ENCODE measurements at regions not wholly inside any gene's neighbourhood (a gene's known extent, or its start where the extent isn't known, plus 50 kb on each side); places are given as distances from the start of the nearest gene placed in this dataset.

DNA sequence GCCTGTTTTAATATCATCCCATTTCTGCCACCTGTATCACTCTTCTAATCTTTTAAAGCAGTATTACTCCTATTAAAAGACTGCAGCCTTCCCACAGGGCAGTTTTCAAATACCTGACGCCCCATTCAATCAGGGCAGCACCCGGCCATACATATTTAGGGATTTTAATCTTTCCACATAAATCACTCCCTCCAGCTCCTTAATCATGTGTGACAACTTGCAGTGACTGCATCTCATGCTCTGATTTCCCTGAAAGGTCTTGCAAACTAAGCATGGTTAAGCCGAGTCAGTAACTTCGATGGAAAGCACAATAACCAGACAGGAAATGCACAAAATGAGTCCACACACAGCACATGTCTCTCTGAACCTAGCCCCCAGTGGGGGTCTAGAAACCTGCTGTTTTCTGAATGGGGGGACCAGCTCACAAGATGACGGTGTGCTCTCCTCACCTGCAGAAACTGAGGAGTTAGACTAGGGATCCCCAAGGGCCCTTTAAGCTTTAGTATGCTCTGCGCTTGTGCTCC is 116.9 kb upstream of the CREB1 start:
- H3K27ac ChIP-seq (ENCODE audit: low read length): no peak overlapping the region
- no peaks in the 10 kb centered on the region for H3K4me1 ChIP-seq (ENCODE audit: control insufficient read depth, insufficient read depth, low read length)
- TF ChIP-seq, protein P1, sequence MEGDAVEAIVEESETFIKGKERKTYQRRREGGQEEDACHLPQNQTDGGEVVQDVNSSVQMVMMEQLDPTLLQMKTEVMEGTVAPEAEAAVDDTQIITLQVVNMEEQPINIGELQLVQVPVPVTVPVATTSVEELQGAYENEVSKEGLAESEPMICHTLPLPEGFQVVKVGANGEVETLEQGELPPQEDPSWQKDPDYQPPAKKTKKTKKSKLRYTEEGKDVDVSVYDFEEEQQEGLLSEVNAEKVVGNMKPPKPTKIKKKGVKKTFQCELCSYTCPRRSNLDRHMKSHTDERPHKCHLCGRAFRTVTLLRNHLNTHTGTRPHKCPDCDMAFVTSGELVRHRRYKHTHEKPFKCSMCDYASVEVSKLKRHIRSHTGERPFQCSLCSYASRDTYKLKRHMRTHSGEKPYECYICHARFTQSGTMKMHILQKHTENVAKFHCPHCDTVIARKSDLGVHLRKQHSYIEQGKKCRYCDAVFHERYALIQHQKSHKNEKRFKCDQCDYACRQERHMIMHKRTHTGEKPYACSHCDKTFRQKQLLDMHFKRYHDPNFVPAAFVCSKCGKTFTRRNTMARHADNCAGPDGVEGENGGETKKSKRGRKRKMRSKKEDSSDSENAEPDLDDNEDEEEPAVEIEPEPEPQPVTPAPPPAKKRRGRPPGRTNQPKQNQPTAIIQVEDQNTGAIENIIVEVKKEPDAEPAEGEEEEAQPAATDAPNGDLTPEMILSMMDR (IDR thresholded peaks at IDR 0.05): no peak
- TF ChIP-seq SIN3A (IDR thresholded peaks at IDR 0.05; ENCODE audit: borderline replicate concordance, insufficient read depth, low read depth, low read length) (no peak), POLR2AphosphoS5 (IDR thresholded peaks at IDR 0.05; ENCODE audit: low read depth, low read length) (no peak), TCF7L2 (IDR thresholded peaks at IDR 0.05; ENCODE audit: low read depth, low read length) (no peak)
- TF ChIP-seq, protein P2, sequence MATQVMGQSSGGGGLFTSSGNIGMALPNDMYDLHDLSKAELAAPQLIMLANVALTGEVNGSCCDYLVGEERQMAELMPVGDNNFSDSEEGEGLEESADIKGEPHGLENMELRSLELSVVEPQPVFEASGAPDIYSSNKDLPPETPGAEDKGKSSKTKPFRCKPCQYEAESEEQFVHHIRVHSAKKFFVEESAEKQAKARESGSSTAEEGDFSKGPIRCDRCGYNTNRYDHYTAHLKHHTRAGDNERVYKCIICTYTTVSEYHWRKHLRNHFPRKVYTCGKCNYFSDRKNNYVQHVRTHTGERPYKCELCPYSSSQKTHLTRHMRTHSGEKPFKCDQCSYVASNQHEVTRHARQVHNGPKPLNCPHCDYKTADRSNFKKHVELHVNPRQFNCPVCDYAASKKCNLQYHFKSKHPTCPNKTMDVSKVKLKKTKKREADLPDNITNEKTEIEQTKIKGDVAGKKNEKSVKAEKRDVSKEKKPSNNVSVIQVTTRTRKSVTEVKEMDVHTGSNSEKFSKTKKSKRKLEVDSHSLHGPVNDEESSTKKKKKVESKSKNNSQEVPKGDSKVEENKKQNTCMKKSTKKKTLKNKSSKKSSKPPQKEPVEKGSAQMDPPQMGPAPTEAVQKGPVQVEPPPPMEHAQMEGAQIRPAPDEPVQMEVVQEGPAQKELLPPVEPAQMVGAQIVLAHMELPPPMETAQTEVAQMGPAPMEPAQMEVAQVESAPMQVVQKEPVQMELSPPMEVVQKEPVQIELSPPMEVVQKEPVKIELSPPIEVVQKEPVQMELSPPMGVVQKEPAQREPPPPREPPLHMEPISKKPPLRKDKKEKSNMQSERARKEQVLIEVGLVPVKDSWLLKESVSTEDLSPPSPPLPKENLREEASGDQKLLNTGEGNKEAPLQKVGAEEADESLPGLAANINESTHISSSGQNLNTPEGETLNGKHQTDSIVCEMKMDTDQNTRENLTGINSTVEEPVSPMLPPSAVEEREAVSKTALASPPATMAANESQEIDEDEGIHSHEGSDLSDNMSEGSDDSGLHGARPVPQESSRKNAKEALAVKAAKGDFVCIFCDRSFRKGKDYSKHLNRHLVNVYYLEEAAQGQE (IDR thresholded peaks at IDR 0.05; ENCODE audit: insufficient read depth in 1 of 2, low read depth in 2 of 2, low read length in 1 of 2): no peak
- no peak overlapping the region for H3K4me3 ChIP-seq (ENCODE audit: low read depth in 2 of 2, low read length in 2 of 2)
- H3K27me3 ChIP-seq (ENCODE audit: control insufficient read depth, insufficient read depth, low read length): no peaks in the 10 kb centered on the region
- ATAC-seq: no peak
- in situ Hi-C loops (cut with HindIII; ENCODE audit: low pct_unique_long_range_greater_than_20kb, low sequenced_read_pairs): no loop called here
- intact Hi-C loops (cut with micrococcal nuclease; ENCODE audit: unreplicated experiment): no loop called here
- no peak for DNase-seq (ENCODE audit: low read depth, low spot score)
- ChIA-PET POLR2A (no interaction called here), CTCF (no interaction called here)
- H3K36me3 ChIP-seq (ENCODE audit: control insufficient read depth, insufficient read depth, low read length): no peaks in the 10 kb centered on the region
- H3K9me3 ChIP-seq (ENCODE audit: control insufficient read depth, insufficient read depth, low read depth, low read length): no peaks in the 10 kb centered on the region
- BruUV-seq (replicated peaks): no TSS peak

DNA sequence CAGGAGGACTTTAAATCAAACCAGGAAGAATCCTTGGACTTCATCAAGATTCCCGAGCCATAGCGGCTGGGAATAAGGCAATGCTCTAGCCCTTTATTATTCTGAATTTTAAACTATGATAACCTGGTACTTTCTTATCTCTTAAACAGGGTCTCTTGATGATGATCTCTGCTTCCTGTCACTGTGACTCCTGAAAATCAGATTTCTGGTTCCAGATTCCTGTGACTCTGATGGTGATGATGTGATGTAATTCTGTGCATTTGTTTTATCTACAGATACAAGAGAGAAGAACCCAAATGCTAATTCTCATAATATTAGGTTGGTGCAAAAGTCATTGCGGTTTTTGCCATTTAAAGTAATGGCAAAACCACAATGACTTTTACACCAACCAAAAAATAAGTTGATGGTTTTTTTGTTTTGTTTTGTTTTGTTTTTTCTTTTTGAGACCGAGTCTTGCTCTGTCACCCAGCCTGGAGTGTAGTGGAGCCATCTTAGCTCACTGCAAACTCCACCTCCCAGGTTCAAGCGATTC is 116.3 kb upstream of the CREB1 start:
- BruUV-seq (replicated peaks): no TSS peak
- no peak overlapping the region for H3K4me3 ChIP-seq (ENCODE audit: low read depth in 2 of 2, low read length in 2 of 2)
- no peak for DNase-seq (ENCODE audit: low read depth, low spot score)
- H3K4me1 ChIP-seq (ENCODE audit: control insufficient read depth, insufficient read depth, low read length): no peaks in the 10 kb centered on the region
- H3K36me3 ChIP-seq (ENCODE audit: control insufficient read depth, insufficient read depth, low read length): no peaks in the 10 kb centered on the region
- no peak overlapping the region for H3K27ac ChIP-seq (ENCODE audit: low read length)
- in situ Hi-C loops (cut with HindIII; ENCODE audit: low pct_unique_long_range_greater_than_20kb, low sequenced_read_pairs) (no loop called here), intact Hi-C loops (cut with micrococcal nuclease; ENCODE audit: unreplicated experiment) (no loop called here)
- ChIA-PET POLR2A (no interaction called here), CTCF (no interaction called here)
- no peak for ATAC-seq
- H3K27me3 ChIP-seq (ENCODE audit: control insufficient read depth, insufficient read depth, low read length): no peaks in the 10 kb centered on the region
- no peak for TF ChIP-seq POLR2AphosphoS5 (IDR thresholded peaks at IDR 0.05; ENCODE audit: low read depth, low read length)
- TF ChIP-seq, protein P1 (IDR thresholded peaks at IDR 0.05): no peak
- TF ChIP-seq TCF7L2 (IDR thresholded peaks at IDR 0.05; ENCODE audit: low read depth, low read length): no peak
- no peak for TF ChIP-seq SIN3A (IDR thresholded peaks at IDR 0.05; ENCODE audit: borderline replicate concordance, insufficient read depth, low read depth, low read length)
- no peaks in the 10 kb centered on the region for H3K9me3 ChIP-seq (ENCODE audit: control insufficient read depth, insufficient read depth, low read depth, low read length)

Data from Panc1 (cell line).